ENCODE measurements at regions not wholly inside any gene's neighbourhood (a gene's known extent, or its start where the extent isn't known, plus 50 kb on each side); places are given as distances from the start of the nearest gene placed in this dataset.

GRCh38 chr7:17548014-17548653 is 249.7 kb downstream of the AHR start:
- ATAC-seq (no peak), DNase-seq (no peak)
- Histone ChIP-seq H3K4me3 (no peak overlapping the region), H3K9me3 (no peaks in the 10 kb centered on the region), H3K4me1 (peaks cover 0 to 16% (median 6%) of the 10 kb centered on the region in 4 donors), H3K36me3 (no peaks in the 10 kb centered on the region), H3K27ac (no peak overlapping the region), H3K27me3 (no peaks in the 10 kb centered on the region)
- intact Hi-C loops (cut with DNase I), result no loop called here
- TF ChIP-seq POLR2A (IDR thresholded peaks at IDR 0.05), result no peak
- no peak for TF ChIP-seq CTCF (IDR thresholded peaks at IDR 0.05)
- WGBS (ENCODE audit: insufficient coverage, low coverage, low lambda C conversion rate, missing lambda C conversion rate), result 77% methylated on average over 3 of the region's 4 CpGs

GRCh38 chr7:17549406-17549805 is 251.0 kb downstream of the AHR start:
- H3K27ac ChIP-seq, result no peak overlapping the region
- no peak overlapping the region for H3K4me3 ChIP-seq
- TF ChIP-seq POLR2A (IDR thresholded peaks at IDR 0.05) (no peak), CTCF (IDR thresholded peaks at IDR 0.05) (no peak)
- H3K9me3 ChIP-seq, result no peaks in the 10 kb centered on the region
- H3K36me3 ChIP-seq, result no peaks in the 10 kb centered on the region
- WGBS (ENCODE audit: insufficient coverage, low coverage, low lambda C conversion rate, missing lambda C conversion rate), result 78% methylated on average over 2 of the region's 2 CpGs
- ATAC-seq, result no peak
- no peaks in the 10 kb centered on the region for H3K27me3 ChIP-seq
- intact Hi-C loops (cut with DNase I), result no loop called here
- no peak for DNase-seq
- H3K4me1 ChIP-seq, result peaks cover 0 to 15% (median 6%) of the 10 kb centered on the region in 4 donors

GRCh38 chr7:17552373-17552772 is 253.9 kb downstream of the AHR start:
- H3K27ac ChIP-seq, result no peak overlapping the region
- H3K27me3 ChIP-seq, result no peaks in the 10 kb centered on the region
- WGBS (ENCODE audit: insufficient coverage, low coverage, low lambda C conversion rate, missing lambda C conversion rate), result 92% methylated on average over 5 of the region's 6 CpGs
- H3K4me1 ChIP-seq, result no peaks in the 10 kb centered on the region
- H3K4me3 ChIP-seq, result no peak overlapping the region
- ATAC-seq, result no peak
- H3K36me3 ChIP-seq, result no peaks in the 10 kb centered on the region
- intact Hi-C loops (cut with DNase I), result no loop called here
- DNase-seq, result no peak
- no peak for TF ChIP-seq POLR2A (IDR thresholded peaks at IDR 0.05)
- TF ChIP-seq CTCF (IDR thresholded peaks at IDR 0.05), result no peak
- no peaks in the 10 kb centered on the region for H3K9me3 ChIP-seq

- DNase-seq (no peak), ATAC-seq (no peak)
- TF ChIP-seq CTCF (IDR thresholded peaks at IDR 0.05) (no peak), POLR2A (IDR thresholded peaks at IDR 0.05) (no peak)
- Histone ChIP-seq H3K27ac (no peak overlapping the region), H3K36me3 (no peaks in the 10 kb centered on the region), H3K27me3 (no peaks in the 10 kb centered on the region), H3K4me3 (no peak overlapping the region), H3K4me1 (no peaks in the 10 kb centered on the region), H3K9me3 (no peaks in the 10 kb centered on the region)
- 86% methylated on average over 1 of the region's 1 CpG for WGBS (ENCODE audit: insufficient coverage, low coverage, low lambda C conversion rate, missing lambda C conversion rate)
- intact Hi-C loops (cut with DNase I), result no loop called here
These were observed 254.5 kb downstream of the AHR start for GRCh38 chr7:17552952-17553351.

Data from right lobe of liver (tissue), 6 donors.